GM23338 (cell line): ENCODE measurements at regions not wholly inside any gene's neighbourhood (a gene's known extent, or its start where the extent isn't known, plus 50 kb on each side); places are given as distances from the start of the nearest gene placed in this dataset.

Experiments used
- ATAC-seq: fragments of 200-7000 bp; cut with Tn5 transposase; 3 replicates; pipeline ENCODE4 v1.9.1; 2020
- DNase-seq: peaks from one replicate; pipeline ENCODE4 v3.0.0-alpha.2; 2015; ENCODE audit warnings: low spot score
- H2AFZ ChIP-seq: fragments of 200-600 bp; sonication (generic); 2 replicates; pipeline ENCODE4 v1.8.0; 2016; ENCODE audit warnings: antibody characterized with exemption, mild to moderate bottlenecking, moderate library complexity
- H3F3A ChIP-seq: fragments of 200-600 bp; sonication (generic); replicated peaks from 2 replicates; pipeline ENCODE4 v1.8.0; 2017; ENCODE audit warnings: antibody characterized with exemption, mixed run types, low read depth
- H3K27ac ChIP-seq: fragments of 200-600 bp; sonication (generic); 2 replicates; pipeline ENCODE4 v1.6.1; 2016; ENCODE audit warnings: low read depth
- H3K27me3 ChIP-seq: fragments of 200-600 bp; sonication (generic); 2 replicates; pipeline ENCODE4 v1.8.0; 2016; ENCODE audit warnings: mild to moderate bottlenecking, mixed run types, moderate library complexity; ENCODE audit not compliant: insufficient read depth
- H3K36me3 ChIP-seq: fragments of 200-600 bp; sonication (generic); 2 replicates; pipeline ENCODE4 v1.8.0; 2016; ENCODE audit warnings: mild to moderate bottlenecking; ENCODE audit not compliant: insufficient read depth
- H3K4me1 ChIP-seq: fragments of 200-600 bp; sonication (generic); 2 replicates; pipeline ENCODE4 v1.8.0; 2016; ENCODE audit warnings: mild to moderate bottlenecking, moderate library complexity; ENCODE audit not compliant: insufficient read depth
- H3K4me2 ChIP-seq: fragments of 200-600 bp; sonication (generic); 2 replicates; pipeline ENCODE4 v1.7.1; 2017; ENCODE audit warnings: mixed run types
- H3K4me3 ChIP-seq: fragments of 200-600 bp; sonication (generic); 2 replicates; pipeline ENCODE4 v1.6.1; 2016; ENCODE audit warnings: mixed run types
- H3K79me2 ChIP-seq: fragments of 200-600 bp; sonication (generic); replicated peaks from 2 replicates; pipeline ENCODE4 v1.8.0; 2017; ENCODE audit warnings: mild to moderate bottlenecking; ENCODE audit not compliant: insufficient read depth
- H3K9me2 ChIP-seq: fragments of 200-600 bp; sonication (generic); 2 replicates; pipeline ENCODE4 v1.8.0; 2017; ENCODE audit not compliant: insufficient read depth
- H4K20me1 ChIP-seq: fragments of 200-600 bp; sonication (generic); replicated peaks from 2 replicates; pipeline ENCODE4 v1.8.0; 2017; ENCODE audit warnings: mild to moderate bottlenecking; ENCODE audit not compliant: insufficient read depth
- H3K27ac Mint-ChIP-seq: 2 replicates; pipeline ENCODE4 v1.8.0; 2020; ENCODE audit warnings: inconsistent platforms, mild to moderate bottlenecking, moderate library complexity, mixed read lengths
- H3K27me3 Mint-ChIP-seq: 3 replicates; pipeline ENCODE4 v1.8.0; 2022; ENCODE audit warnings: low read depth, mild to moderate bottlenecking, moderate library complexity, mixed read lengths, inconsistent platforms; ENCODE audit not compliant: insufficient read depth, poor library complexity
- H3K36me3 Mint-ChIP-seq: 3 replicates; pipeline ENCODE4 v1.8.0; 2021; ENCODE audit warnings: low read depth, mild to moderate bottlenecking, inconsistent platforms, moderate library complexity, mixed read lengths
- H3K4me1 Mint-ChIP-seq: 3 replicates; pipeline ENCODE4 v1.8.0; 2020; ENCODE audit warnings: mild to moderate bottlenecking, inconsistent platforms, mixed read lengths
- H3K4me3 Mint-ChIP-seq: 3 replicates; pipeline ENCODE4 v1.8.0; 2021; ENCODE audit warnings: moderate library complexity, mild to moderate bottlenecking, inconsistent platforms, mixed read lengths
- H3K9me3 Mint-ChIP-seq: 3 replicates; pipeline ENCODE4 v1.8.0; 2020; ENCODE audit warnings: moderate library complexity, mild to moderate bottlenecking, inconsistent platforms, mixed read lengths
- CREB1 ChIP-seq: fragments of 250-450 bp; sonication (Bioruptor Pico); IDR thresholded peaks from 2 replicates; pipeline ENCODE4 v1.5.0; 2020; ENCODE audit warnings: low read depth, mild to moderate bottlenecking, moderate library complexity
- CTCF ChIP-seq, 2 experiments: fragments of 200-600 bp in 1 of 2; sonication (generic) in 1 of 2; conservative IDR thresholded peaks; 2 replicates each; pipeline versions ENCODE4 v1.5.1 to v1.6.1; 2016 to 2017; ENCODE audit warnings: antibody characterized with exemption in 2 of 2, low read depth in 2 of 2, mild to moderate bottlenecking in 2 of 2, moderate library complexity in 1 of 2
- EZH2 ChIP-seq: fragments of 200-600 bp; sonication (generic); IDR thresholded peaks from one replicate; pipeline ENCODE4 v1.8.0; 2017; ENCODE audit warnings: antibody characterized with exemption, mild to moderate bottlenecking, low read depth; ENCODE audit not compliant: unreplicated experiment
- EZH2phosphoT487 ChIP-seq: fragments of 200-600 bp; sonication (generic); IDR thresholded peaks from one replicate; pipeline ENCODE4 v1.8.1; 2018; ENCODE audit warnings: antibody characterized with exemption; ENCODE audit not compliant: unreplicated experiment
- JUNB ChIP-seq: IDR thresholded peaks from one replicate; pipeline ENCODE4 v1.6.1; 2016; ENCODE audit warnings: antibody characterized with exemption; ENCODE audit not compliant: unreplicated experiment
- NANOG ChIP-seq: IDR thresholded peaks from 2 replicates; pipeline ENCODE4 v1.6.1; 2016; ENCODE audit warnings: antibody characterized with exemption, borderline replicate concordance
- POLR2AphosphoS5 ChIP-seq: IDR thresholded peaks from 2 replicates; pipeline ENCODE4 v1.6.1; 2016; ENCODE audit warnings: antibody characterized with exemption, low read depth
- REST ChIP-seq: IDR thresholded peaks from one replicate; pipeline ENCODE4 v1.6.1; 2018; ENCODE audit warnings: antibody characterized with exemption; ENCODE audit not compliant: unreplicated experiment
- STAT1 ChIP-seq: IDR thresholded peaks from one replicate; pipeline ENCODE4 v1.6.1; 2016; ENCODE audit warnings: antibody characterized with exemption; ENCODE audit not compliant: unreplicated experiment
- ZNF114 ChIP-seq: fragments of 250-450 bp; sonication (Bioruptor Pico); IDR thresholded peaks from 2 replicates; pipeline ENCODE4 v1.5.0; 2020; ENCODE audit warnings: mild to moderate bottlenecking, moderate library complexity
- ZNF331 ChIP-seq: fragments of 250-450 bp; sonication (Bioruptor Pico); IDR thresholded peaks from 2 replicates; pipeline ENCODE4 v1.5.0; 2020; ENCODE audit warnings: low read depth, mild to moderate bottlenecking, moderate library complexity
- ZNF462 ChIP-seq: fragments of 250-450 bp; sonication (Bioruptor Pico); IDR thresholded peaks from 2 replicates; pipeline ENCODE4 v1.5.0; 2020; ENCODE audit warnings: mild to moderate bottlenecking, moderate library complexity
- TF ChIP-seq, protein P1 (sequence below): IDR thresholded peaks from 2 replicates; pipeline ENCODE4 v1.6.1; 2016; ENCODE audit warnings: antibody characterized with exemption

GRCh38 chr9:7402334-7403027 lies 397.1 kb downstream of the DMAC1 start (continued):
- no peak for TF ChIP-seq REST
- TF ChIP-seq ZNF331, result no peak
- TF ChIP-seq ZNF114, result no peak
- TF ChIP-seq NANOG, result no peak
- TF ChIP-seq POLR2AphosphoS5, result no peak

DNA sequence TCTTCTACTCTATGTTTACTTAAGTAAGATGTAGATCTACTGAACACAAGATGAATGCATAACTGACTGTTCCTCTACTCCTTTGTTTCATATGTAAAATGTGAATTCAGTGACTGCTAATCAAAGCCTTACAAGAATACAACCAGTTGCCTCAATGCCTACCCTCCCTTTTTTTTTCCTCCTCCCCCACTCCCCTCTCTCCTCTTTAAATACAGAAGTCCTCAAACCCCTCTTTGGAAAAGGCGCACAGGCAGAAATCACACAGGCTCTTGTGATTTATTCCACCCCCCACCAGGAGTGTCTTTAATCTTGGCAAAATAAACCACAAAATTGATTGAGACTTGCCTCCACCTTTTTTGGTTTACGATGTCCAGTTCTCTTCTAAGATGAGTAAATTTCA lies 398.5 kb downstream of the DMAC1 start:
- Histone ChIP-seq H3K4me2 (peak overlapping the region; percentile 65), H3K79me2 (no peaks in the 10 kb centered on the region), H3K27ac (no peak overlapping the region), H2AFZ (peak overlapping the region; percentile 23; the same call in 1 of the 2 replicates), H3K9me2 (peaks cover 3% of the 10 kb centered on the region), H3K36me3 (no peaks in the 10 kb centered on the region), H3K4me3 (no peak overlapping the region), H4K20me1 (no peaks in the 10 kb centered on the region), H3F3A (no peaks in the 10 kb centered on the region), H3K4me1 (peaks cover 32% of the 10 kb centered on the region), H3K27me3 (no peaks in the 10 kb centered on the region)
- Mint-ChIP-seq H3K27ac (peak overlapping the region; percentile 13), H3K9me3 (no peaks in the 10 kb centered on the region), H3K4me1 (peaks cover 49% of the 10 kb centered on the region), H3K36me3 (no peaks in the 10 kb centered on the region), H3K27me3 (peaks cover 1% of the 10 kb centered on the region), H3K4me3 (no peak overlapping the region)
- DNase-seq (no peak), ATAC-seq (no peak)
- TF ChIP-seq EZH2phosphoT487 (no peak), NANOG (no peak), STAT1 (no peak), ZNF331 (no peak), JUNB (no peak), EZH2 (no peak), POLR2AphosphoS5 (no peak), CTCF (conservative IDR thresholded peaks at IDR 0.05; ENCODE audit: low read depth in 2 of 2) (no peak), ZNF114 (no peak), ZNF462 (no peak), CREB1 (CRISPR knock-in tag) (no peak)
- TF ChIP-seq, protein P1, sequence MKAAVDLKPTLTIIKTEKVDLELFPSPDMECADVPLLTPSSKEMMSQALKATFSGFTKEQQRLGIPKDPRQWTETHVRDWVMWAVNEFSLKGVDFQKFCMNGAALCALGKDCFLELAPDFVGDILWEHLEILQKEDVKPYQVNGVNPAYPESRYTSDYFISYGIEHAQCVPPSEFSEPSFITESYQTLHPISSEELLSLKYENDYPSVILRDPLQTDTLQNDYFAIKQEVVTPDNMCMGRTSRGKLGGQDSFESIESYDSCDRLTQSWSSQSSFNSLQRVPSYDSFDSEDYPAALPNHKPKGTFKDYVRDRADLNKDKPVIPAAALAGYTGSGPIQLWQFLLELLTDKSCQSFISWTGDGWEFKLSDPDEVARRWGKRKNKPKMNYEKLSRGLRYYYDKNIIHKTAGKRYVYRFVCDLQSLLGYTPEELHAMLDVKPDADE, result no peak
